ENCODE measurements at regions not wholly inside any gene's neighbourhood (a gene's known extent, or its start where the extent isn't known, plus 50 kb on each side); places are given as distances from the start of the nearest gene placed in this dataset.

DNA sequence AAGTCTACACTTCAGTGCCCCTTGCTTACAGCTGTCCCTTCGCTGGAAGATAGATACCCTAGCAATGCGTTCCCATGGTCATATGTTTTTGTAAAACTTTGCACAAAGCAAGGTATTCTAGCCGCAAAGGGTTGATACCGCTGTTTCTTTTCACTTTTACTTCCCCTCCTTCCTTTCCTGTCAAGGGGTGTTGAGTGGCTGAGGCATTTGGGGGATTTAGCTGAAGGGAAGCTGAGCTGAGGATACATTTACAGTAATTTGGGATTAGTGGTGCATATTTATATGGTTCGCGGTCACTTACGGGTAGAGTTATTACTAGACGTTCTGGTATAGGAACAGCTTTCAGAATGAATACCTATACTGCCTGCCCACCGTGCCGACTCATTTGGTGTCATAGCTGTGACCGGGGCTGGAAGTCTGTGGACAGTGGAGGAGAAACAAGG lies 86.9 kb upstream of the WNT11 start:
- TF ChIP-seq EZH2 (IDR thresholded peaks at IDR 0.05; ENCODE audit: borderline replicate concordance, low read depth, low read length, severe bottlenecking) (no peak), POLR2A (IDR thresholded peaks at IDR 0.05; ENCODE audit: low read depth, low read length) (no peak), POLR2AphosphoS5 (IDR thresholded peaks at IDR 0.05; ENCODE audit: insufficient read depth, low read depth, low read length) (no peak), JUN (IDR thresholded peaks at IDR 0.05; ENCODE audit: borderline replicate concordance, insufficient read depth, insufficient read length, low read depth) (no peak), MYC (IDR thresholded peaks at IDR 0.05; ENCODE audit: low read depth, low read length) (no peak), FOS (IDR thresholded peaks at IDR 0.05; ENCODE audit: borderline replicate concordance, insufficient read depth, low read length) (no peak), GATA2 (IDR thresholded peaks at IDR 0.05; ENCODE audit: insufficient read depth, insufficient read length, low read depth, low read length) (no peak)
- TF ChIP-seq, protein P1, sequence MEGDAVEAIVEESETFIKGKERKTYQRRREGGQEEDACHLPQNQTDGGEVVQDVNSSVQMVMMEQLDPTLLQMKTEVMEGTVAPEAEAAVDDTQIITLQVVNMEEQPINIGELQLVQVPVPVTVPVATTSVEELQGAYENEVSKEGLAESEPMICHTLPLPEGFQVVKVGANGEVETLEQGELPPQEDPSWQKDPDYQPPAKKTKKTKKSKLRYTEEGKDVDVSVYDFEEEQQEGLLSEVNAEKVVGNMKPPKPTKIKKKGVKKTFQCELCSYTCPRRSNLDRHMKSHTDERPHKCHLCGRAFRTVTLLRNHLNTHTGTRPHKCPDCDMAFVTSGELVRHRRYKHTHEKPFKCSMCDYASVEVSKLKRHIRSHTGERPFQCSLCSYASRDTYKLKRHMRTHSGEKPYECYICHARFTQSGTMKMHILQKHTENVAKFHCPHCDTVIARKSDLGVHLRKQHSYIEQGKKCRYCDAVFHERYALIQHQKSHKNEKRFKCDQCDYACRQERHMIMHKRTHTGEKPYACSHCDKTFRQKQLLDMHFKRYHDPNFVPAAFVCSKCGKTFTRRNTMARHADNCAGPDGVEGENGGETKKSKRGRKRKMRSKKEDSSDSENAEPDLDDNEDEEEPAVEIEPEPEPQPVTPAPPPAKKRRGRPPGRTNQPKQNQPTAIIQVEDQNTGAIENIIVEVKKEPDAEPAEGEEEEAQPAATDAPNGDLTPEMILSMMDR (IDR thresholded peaks at IDR 0.05; ENCODE audit: extremely low read depth in 1 of 2, insufficient read depth in 1 of 2, low read depth in 1 of 2, low read length in 2 of 2), result no peak
- TF ChIP-seq, protein P2, sequence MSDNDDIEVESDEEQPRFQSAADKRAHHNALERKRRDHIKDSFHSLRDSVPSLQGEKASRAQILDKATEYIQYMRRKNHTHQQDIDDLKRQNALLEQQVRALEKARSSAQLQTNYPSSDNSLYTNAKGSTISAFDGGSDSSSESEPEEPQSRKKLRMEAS (IDR thresholded peaks at IDR 0.05; ENCODE audit: insufficient read depth, insufficient read length), result no peak
